H1 (cell line): ENCODE measurements at regions not wholly inside any gene's neighbourhood (a gene's known extent, or its start where the extent isn't known, plus 50 kb on each side); places are given as distances from the start of the nearest gene placed in this dataset.

Experiments
- CTCF ChIA-PET: fragments of 300-600 bp; sonication (Branson Sonifier 250); formaldehyde crosslinking; loops from one replicate; lab custom pipeline; 2021; ENCODE audit not compliant: partially characterized antibody; lab: Charles Lee
- POLR2A ChIA-PET: fragments of 300-600 bp; sonication (Branson Sonifier 250); formaldehyde crosslinking; loops from one replicate; lab custom pipeline; 2021; ENCODE audit warnings: inconsistent platforms; ENCODE audit not compliant: partially characterized antibody; lab: Charles Lee
- DNase-seq, 2 experiments: peaks; one replicate each; pipeline versions ENCODE4 v3.0.0 to v3.0.0-alpha.2; 2010 to 2022; ENCODE audit warnings: low spot score in 2 of 2, low read depth in 1 of 2, mixed read lengths in 1 of 2
- FAIRE-seq: peaks from 2 replicates; lab custom pipeline; 2011; peaks lifted over from hg19 to GRCh38; lab: Jason Lieb, UNC
- H2AFZ ChIP-seq: 2 replicates; pipeline ENCODE4 v1.8.1; 2012; ENCODE audit warnings: low read length, inconsistent platforms
- H2AK5ac ChIP-seq: 2 replicates; pipeline ENCODE4 v1.6.1; 2013; ENCODE audit warnings: low read depth, low read length
- H2BK120ac ChIP-seq: replicated peaks from 2 replicates; pipeline ENCODE3; 2013; ENCODE audit warnings: low read depth, low read length, inconsistent platforms
- H2BK12ac ChIP-seq: 2 replicates; pipeline ENCODE4 v1.6.1; 2013; ENCODE audit warnings: low read depth, low read length
- H2BK15ac ChIP-seq: 2 replicates; pipeline ENCODE4 v1.6.1; 2013; ENCODE audit warnings: low read length
- H2BK20ac ChIP-seq: 2 replicates; pipeline ENCODE4 v1.6.1; 2013; ENCODE audit warnings: low read length
- H2BK5ac ChIP-seq: 2 replicates; pipeline ENCODE4 v1.6.1; 2013; ENCODE audit warnings: low read depth, low read length
- H3K14ac ChIP-seq: 2 replicates; pipeline ENCODE4 v1.6.1; 2013; ENCODE audit warnings: inconsistent platforms; ENCODE audit not compliant: insufficient read length
- H3K18ac ChIP-seq: 2 replicates; pipeline ENCODE4 v1.6.1; 2013; ENCODE audit warnings: low read length; ENCODE audit errors: extremely low read depth
- H3K23ac ChIP-seq: 2 replicates; pipeline ENCODE4 v1.6.1; 2013; ENCODE audit warnings: inconsistent platforms; ENCODE audit not compliant: insufficient read length
- H3K23me2 ChIP-seq: 2 replicates; pipeline ENCODE4 v1.6.1; 2013; ENCODE audit warnings: low read depth, low read length
- H3K27ac ChIP-seq: 2 replicates; pipeline ENCODE4 v1.6.1; 2011; ENCODE audit warnings: low read depth, low read length, inconsistent platforms
- H3K27me3 ChIP-seq, 4 experiments: replicated peaks in 1 of 4; 1 replicate in 1 of 4; 2 replicates in 3 of 4; pipeline versions ENCODE4 v1.6.1 to v1.8.1; 2011 to 2013; ENCODE audit warnings: low read length in 3 of 4, mild to moderate bottlenecking in 3 of 4, inconsistent platforms in 2 of 4, mixed read lengths in 2 of 4, moderate library complexity in 1 of 4; ENCODE audit not compliant: control insufficient read depth in 3 of 4, insufficient read depth in 3 of 4; ENCODE audit errors: extremely low read depth in 1 of 4
- H3K36me3 ChIP-seq, 4 experiments: 2 replicates each; pipeline versions ENCODE4 v1.6.1 to v1.8.1; 2011 to 2013; ENCODE audit warnings: mild to moderate bottlenecking in 4 of 4, low read length in 3 of 4, moderate library complexity in 2 of 4, control low read depth in 1 of 4, inconsistent platforms in 1 of 4; ENCODE audit not compliant: insufficient read depth in 4 of 4, control insufficient read depth in 2 of 4
- H3K4ac ChIP-seq: replicated peaks from 2 replicates; pipeline ENCODE3; 2013; ENCODE audit warnings: low read length, low read depth, mixed read lengths, inconsistent platforms; ENCODE audit not compliant: insufficient read length
- H3K4me1 ChIP-seq, 4 experiments: replicated peaks in 1 of 4; 1 replicate in 1 of 4; 2 replicates in 3 of 4; pipeline versions ENCODE4 v1.6.1 to v1.8.1; 2011 to 2013; ENCODE audit warnings: low read length in 3 of 4, inconsistent platforms in 2 of 4, mixed read lengths in 1 of 4; ENCODE audit not compliant: insufficient read depth in 4 of 4, control insufficient read depth in 3 of 4
- H3K4me2 ChIP-seq, 2 experiments: 2 replicates each; pipeline versions ENCODE4 v1.6.1 to v1.8.1; 2011 to 2013; ENCODE audit warnings: low read depth in 2 of 2, low read length in 2 of 2, control low read depth in 1 of 2, inconsistent platforms in 1 of 2, mild to moderate bottlenecking in 1 of 2; ENCODE audit not compliant: insufficient read depth in 1 of 2
- H3K4me3 ChIP-seq, 4 experiments: fragments of 200-600, 300-600 bp in 1 of 4; sonication (generic), shearing (Covaris generic), sonication (Bioruptor Twin) in 1 of 4; 2 replicates each; pipeline versions ENCODE4 v1.5.1 to v1.8.1; 2011 to 2016; ENCODE audit warnings: low read length in 4 of 4, low read depth in 3 of 4, control low read depth in 2 of 4, inconsistent platforms in 2 of 4, mild to moderate bottlenecking in 2 of 4, mixed read lengths in 1 of 4, moderate library complexity in 1 of 4; ENCODE audit not compliant: insufficient read depth in 2 of 4; ENCODE audit errors: extremely low read depth in 1 of 4
- H3K56ac ChIP-seq: replicated peaks from 2 replicates; pipeline ENCODE3; 2013; ENCODE audit warnings: low read depth, mild to moderate bottlenecking, mixed read lengths, low read length, inconsistent platforms; ENCODE audit not compliant: insufficient read length
- H3K79me1 ChIP-seq: 2 replicates; pipeline ENCODE4 v1.6.1; 2013; ENCODE audit warnings: low read depth, low read length, control low read depth
- H3K79me2 ChIP-seq, 2 experiments: 2 replicates each; pipeline versions ENCODE4 v1.6.1 to v1.8.1; 2012 to 2013; ENCODE audit warnings: low read length in 2 of 2, mild to moderate bottlenecking in 2 of 2, inconsistent platforms in 1 of 2; ENCODE audit not compliant: insufficient read depth in 2 of 2, control insufficient read depth in 1 of 2
- H3K9ac ChIP-seq, 4 experiments: replicated peaks in 1 of 4; 1 replicate in 1 of 4; 2 replicates in 3 of 4; pipeline versions ENCODE4 v1.6.1 to v1.8.1; 2011 to 2013; ENCODE audit warnings: low read depth in 3 of 4, low read length in 3 of 4, control low read depth in 2 of 4, mild to moderate bottlenecking in 2 of 4, moderate library complexity in 2 of 4, inconsistent platforms in 1 of 4; ENCODE audit errors: extremely low read depth in 1 of 4
- H3K9me3 ChIP-seq, 2 experiments: 2 replicates each; pipeline versions ENCODE4 v1.6.1 to v1.8.1; 2012 to 2013; ENCODE audit warnings: mild to moderate bottlenecking in 2 of 2, moderate library complexity in 2 of 2, control low read depth in 1 of 2, inconsistent platforms in 1 of 2, low read depth in 1 of 2, low read length in 1 of 2, mixed read lengths in 1 of 2; ENCODE audit not compliant: insufficient read depth in 2 of 2
- H4K20me1 ChIP-seq, 2 experiments: replicated peaks in 1 of 2; 2 replicates each; pipeline versions ENCODE3 to v1.8.1; 2011 to 2013; ENCODE audit warnings: inconsistent platforms in 2 of 2, low read length in 2 of 2, mild to moderate bottlenecking in 1 of 2; ENCODE audit not compliant: insufficient read depth in 2 of 2, control insufficient read depth in 1 of 2
- H4K5ac ChIP-seq: 2 replicates; pipeline ENCODE4 v1.6.1; 2013; ENCODE audit warnings: low read length, low read depth, mixed read lengths, inconsistent platforms; ENCODE audit not compliant: insufficient read length
- H4K8ac ChIP-seq: 2 replicates; pipeline ENCODE4 v1.8.0; 2013; ENCODE audit warnings: mild to moderate bottlenecking, moderate library complexity, low read length, inconsistent platforms; ENCODE audit not compliant: insufficient read depth; ENCODE audit errors: extremely low read depth
- H4K91ac ChIP-seq: replicated peaks from 2 replicates; pipeline ENCODE3; 2013; ENCODE audit warnings: low read length, mixed read lengths, inconsistent platforms; ENCODE audit not compliant: insufficient read length
- JUND ChIP-seq: IDR thresholded peaks from 2 replicates; pipeline ENCODE4 v1.6.1; 2011; ENCODE audit warnings: mild to moderate bottlenecking, improper control_type of control experiment, low read length
- POLR2A ChIP-seq, 2 experiments: IDR thresholded peaks; 1 replicate in 1 of 2; 2 replicates in 1 of 2; pipeline ENCODE4 v1.6.1; 2011; ENCODE audit warnings: low read depth in 2 of 2, low read length in 2 of 2, mild to moderate bottlenecking in 2 of 2; ENCODE audit errors: control extremely low read depth in 1 of 2
- SAP30 ChIP-seq: fragments of 300-600 bp; sonication (generic); IDR thresholded peaks from 2 replicates; pipeline ENCODE4 v1.7.1; 2012; ENCODE audit warnings: low read length, moderate library complexity, mild to moderate bottlenecking, inconsistent platforms; ENCODE audit not compliant: insufficient read depth, insufficient replicate concordance
- WGBS, 2 experiments: shearing (Covaris generic) in 1 of 2; methylation state at CpG; one replicate each; pipeline versions ENCODE4 v1.1.6 to v1.1.7; 2013 to 2015; ENCODE audit warnings: low lambda C conversion rate in 2 of 2, mixed read lengths in 2 of 2, inconsistent platforms in 1 of 2, low coverage in 1 of 2, missing lambda C conversion rate in 1 of 2; ENCODE audit not compliant: insufficient replicate concordance in 2 of 2, insufficient coverage in 1 of 2, insufficient read length in 1 of 2; ENCODE audit errors: extremely low coverage in 1 of 2, missing lambda C conversion rate in 1 of 2; 5-methylcytosine and 5-hydroxymethylcytosine counted together
- TF ChIP-seq, protein P1 (sequence below): IDR thresholded peaks from 2 replicates; pipeline ENCODE4 v1.6.1; 2011; ENCODE audit warnings: low read depth, mild to moderate bottlenecking, low read length; ENCODE audit not compliant: insufficient read depth

DNA sequence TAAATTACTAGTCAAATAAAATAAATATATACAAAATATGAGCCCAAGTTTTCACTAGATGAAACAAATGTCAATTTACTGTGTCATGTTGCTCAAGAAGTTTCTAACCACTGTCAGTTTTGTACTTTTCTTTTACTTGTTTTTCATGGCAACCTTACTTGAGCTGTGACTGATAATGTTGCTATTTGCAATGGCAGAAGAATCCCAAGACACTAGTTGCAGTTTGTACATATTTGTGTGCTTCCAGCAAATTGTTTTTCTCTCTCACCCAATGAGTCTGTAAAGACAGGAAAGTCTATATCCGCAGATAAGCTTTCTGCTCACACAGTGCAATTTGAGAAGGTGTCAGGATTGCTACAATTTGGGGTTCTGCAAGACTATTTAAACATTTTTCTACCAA, 338.6 kb upstream of the PCSK5 start:
- no peak overlapping the region for H2AFZ ChIP-seq
- DNase-seq, result no peak

More for the DNA sequence above, 338.6 kb upstream of the PCSK5 start:
- H2BK12ac ChIP-seq, result no peak overlapping the region
- H3K9me3 ChIP-seq, result no peaks in the 10 kb centered on the region
- no peak overlapping the region for H3K23ac ChIP-seq
- H3K27ac ChIP-seq, result no peak overlapping the region
- POLR2A ChIA-PET, result no interaction called here
- TF ChIP-seq JUND (no peak), POLR2A (IDR thresholded peaks at IDR 0.05; ENCODE audit: control extremely low read depth in 1 of 2, low read depth in 2 of 2, low read length in 2 of 2) (no peak), SAP30 (no peak)
- TF ChIP-seq, protein P1, sequence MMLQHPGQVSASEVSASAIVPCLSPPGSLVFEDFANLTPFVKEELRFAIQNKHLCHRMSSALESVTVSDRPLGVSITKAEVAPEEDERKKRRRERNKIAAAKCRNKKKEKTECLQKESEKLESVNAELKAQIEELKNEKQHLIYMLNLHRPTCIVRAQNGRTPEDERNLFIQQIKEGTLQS, result no peak
- H3K4me1 ChIP-seq, result no peaks in the 10 kb centered on the region
- no peak overlapping the region for H3K14ac ChIP-seq
- no peak overlapping the region for H2BK20ac ChIP-seq
- no peak overlapping the region for H3K9ac ChIP-seq
- no peak overlapping the region for H2BK120ac ChIP-seq
- H4K20me1 ChIP-seq, result no peaks in the 10 kb centered on the region
- H4K5ac ChIP-seq, result no peak overlapping the region
- WGBS, 2 experiments, result 88% methylated on average over 1 of the region's 1 CpG; no CpG with 5 or more reads in 1 of the 2 experiments
- H3K18ac ChIP-seq, result no peak overlapping the region
- H2AK5ac ChIP-seq, result no peak overlapping the region
- no peaks in the 10 kb centered on the region for H3K79me2 ChIP-seq
- no peaks in the 10 kb centered on the region for H3K79me1 ChIP-seq
- H4K91ac ChIP-seq, result no peak overlapping the region
- no peaks in the 10 kb centered on the region for H3K36me3 ChIP-seq
- no peak overlapping the region for H2BK5ac ChIP-seq
- H4K8ac ChIP-seq, result no peak overlapping the region
- H3K4me3 ChIP-seq, result no peak overlapping the region
- no peaks in the 10 kb centered on the region for H3K27me3 ChIP-seq
- H3K4ac ChIP-seq, result no peak overlapping the region
- no peak overlapping the region for H3K56ac ChIP-seq
- no peak overlapping the region for H3K4me2 ChIP-seq
- no peak overlapping the region for H2BK15ac ChIP-seq
- FAIRE-seq, result no peak
- peaks cover 3% of the 10 kb centered on the region; the same call in 1 of the 2 replicates for H3K23me2 ChIP-seq
- CTCF ChIA-PET, result interaction anchor here (0.9 kb wide), 1 partner anchor 37 kb away, joined by 3 read pairs; no protein-coding TSS in a partner anchor
